Fibroblast of the aortic adventitia (primary cell): ENCODE measurements at regions not wholly inside any gene's neighbourhood (a gene's known extent, or its start where the extent isn't known, plus 50 kb on each side); places are given as distances from the start of the nearest gene placed in this dataset.
"Not testable (repeated sequence)": the region's sequence is repeated elsewhere in the genome, so short reads cannot be mapped to it uniquely, and the experiment has no call there.

ENCODE experiments used
- DNase-seq: peaks from one replicate; pipeline ENCODE4 v3.0.0-alpha.2; 2010; ENCODE audit warnings: low read depth
- H3K4me3 ChIP-seq: 2 replicates; pipeline ENCODE4 v1.5.1; 2011; ENCODE audit warnings: low read depth, mild to moderate bottlenecking, control low read depth, low read length, moderate library complexity
- CTCF ChIP-seq: IDR thresholded peaks from 2 replicates; pipeline ENCODE4 v1.5.1; 2011; ENCODE audit warnings: mild to moderate bottlenecking, low read length, control low read depth, inconsistent platforms; ENCODE audit not compliant: insufficient read depth

DNA sequence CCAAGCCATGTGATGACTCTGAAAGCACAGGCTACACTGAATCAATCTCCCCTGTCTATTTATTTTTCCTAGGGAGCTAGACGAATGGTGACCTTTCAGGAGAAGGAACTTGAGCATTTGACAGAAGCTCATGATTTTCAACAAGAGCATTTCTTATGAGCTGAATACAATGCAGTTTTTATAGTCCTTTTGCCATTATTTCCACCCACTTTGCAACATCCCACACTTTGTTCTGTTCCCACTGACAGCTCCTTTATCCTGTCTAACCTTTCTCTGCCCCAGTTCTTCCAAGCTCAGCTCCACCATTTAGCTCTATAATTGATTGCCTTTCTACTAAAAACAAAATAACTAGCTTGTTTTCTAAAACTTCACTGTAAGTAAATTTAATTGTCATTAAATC is 91.9 kb upstream of the PRSS1 start:
- no peak for TF ChIP-seq CTCF
- no peak for DNase-seq
- no peak overlapping the region for H3K4me3 ChIP-seq

GRCh38 chr7:142654398-142654797 is 94.9 kb upstream of the PRSS1 start:
- H3K4me3 ChIP-seq = no peak overlapping the region
- DNase-seq = no peak
- no peak for TF ChIP-seq CTCF

GRCh38 chr7:142647749-142648148 is 101.5 kb upstream of the PRSS1 start:
- TF ChIP-seq CTCF = no peak
- no peak for DNase-seq
- no peak overlapping the region for H3K4me3 ChIP-seq

GRCh38 chr7:142646386-142647140 is 102.7 kb upstream of the PRSS1 start:
- DNase-seq = no peak
- TF ChIP-seq CTCF = no peak
- H3K4me3 ChIP-seq = no peak overlapping the region

- no peak for DNase-seq
- no peak for TF ChIP-seq CTCF
- H3K4me3 ChIP-seq = no peak overlapping the region
Observed at GRCh38 chr7:142645777-142646176, 103.5 kb upstream of the PRSS1 start.

DNA sequence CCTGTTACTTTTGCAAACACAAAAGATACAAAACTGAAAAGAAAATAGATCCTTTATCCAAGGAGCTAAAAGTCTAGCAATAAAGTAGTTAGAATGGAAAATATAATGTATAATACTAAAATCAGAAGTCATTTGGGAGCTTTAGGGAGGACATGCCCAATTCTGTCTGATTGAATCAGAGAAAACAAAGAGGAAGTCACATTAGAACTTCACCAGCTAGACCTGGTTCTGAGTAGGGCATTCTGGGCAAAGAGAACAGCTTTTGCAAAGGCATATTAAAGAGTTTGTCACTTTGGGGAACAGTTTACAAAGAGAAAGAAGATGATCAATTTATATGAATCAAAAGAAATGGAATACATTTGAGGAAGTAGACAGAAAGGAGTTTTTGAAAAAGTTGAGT is 107.0 kb upstream of the PRSS1 start:
- no peak for DNase-seq
- TF ChIP-seq CTCF = no peak
- no peak overlapping the region for H3K4me3 ChIP-seq

DNA sequence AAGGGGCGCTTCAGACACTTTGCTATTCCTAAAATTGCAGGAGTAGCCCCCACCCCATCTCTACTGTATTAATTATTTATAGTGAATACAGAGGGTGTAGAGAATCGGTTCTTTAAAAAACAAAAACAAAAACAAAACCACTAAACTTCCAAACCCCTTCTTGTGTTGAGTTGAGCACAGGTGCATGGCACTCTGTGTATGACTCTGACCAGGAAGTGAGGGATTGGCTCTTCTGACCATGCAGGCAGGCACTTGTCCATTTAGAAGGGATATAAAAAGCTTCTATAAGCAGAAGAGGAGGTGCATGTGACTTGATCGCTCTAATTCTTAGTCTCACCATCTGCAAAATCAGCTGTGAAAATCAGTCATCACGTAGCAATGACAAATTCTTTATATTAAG is 108.0 kb upstream of the PRSS1 start:
- DNase-seq, H3K4me3 ChIP-seq: not testable (repeated sequence)
